ENCODE measurements at regions not wholly inside any gene's neighbourhood (a gene's known extent, or its start where the extent isn't known, plus 50 kb on each side); places are given as distances from the start of the nearest gene placed in this dataset.

- TF ChIP-seq CTCF (IDR thresholded peaks at IDR 0.05; ENCODE audit: low read depth, low read length): no peak
- Histone ChIP-seq H3K9me3 (ENCODE audit: low read depth) (no peaks in the 10 kb centered on the region), H3K4me3 (no peak overlapping the region), H3K27me3 (no peaks in the 10 kb centered on the region), H3K4me1 (ENCODE audit: low read depth) (no peaks in the 10 kb centered on the region), H3K27ac (no peak overlapping the region), H3K36me3 (no peaks in the 10 kb centered on the region)
- no peak for DNase-seq (ENCODE audit: low read depth in 1 of 2, low spot score in 1 of 2)
Measured at GRCh38 chr5:119878712-119879111, 249.4 kb downstream of the FAM170A start.

GRCh38 chr5:119879446-119879845 lies 250.1 kb downstream of the FAM170A start:
- Histone ChIP-seq H3K4me3 (no peak overlapping the region), H3K4me1 (ENCODE audit: low read depth) (no peaks in the 10 kb centered on the region), H3K27me3 (no peaks in the 10 kb centered on the region), H3K9me3 (ENCODE audit: low read depth) (no peaks in the 10 kb centered on the region), H3K36me3 (no peaks in the 10 kb centered on the region), H3K27ac (no peak overlapping the region)
- no peak for TF ChIP-seq CTCF (IDR thresholded peaks at IDR 0.05; ENCODE audit: low read depth, low read length)
- DNase-seq (ENCODE audit: low read depth in 1 of 2, low spot score in 1 of 2): no peak

GRCh38 chr5:119895066-119895465 lies 265.7 kb downstream of the FAM170A start:
- H3K36me3 ChIP-seq: no peaks in the 10 kb centered on the region
- no peak for TF ChIP-seq CTCF (IDR thresholded peaks at IDR 0.05; ENCODE audit: low read depth, low read length)
- H3K9me3 ChIP-seq (ENCODE audit: low read depth): no peaks in the 10 kb centered on the region
- DNase-seq (ENCODE audit: low read depth in 1 of 2, low spot score in 1 of 2): no peak
- H3K27ac ChIP-seq: no peak overlapping the region
- peaks cover 8% of the 10 kb centered on the region for H3K4me1 ChIP-seq (ENCODE audit: low read depth)
- H3K27me3 ChIP-seq: no peaks in the 10 kb centered on the region
- no peak overlapping the region for H3K4me3 ChIP-seq

- Histone ChIP-seq H3K36me3 (no peaks in the 10 kb centered on the region), H3K4me1 (ENCODE audit: low read depth) (peaks cover 8% of the 10 kb centered on the region), H3K27ac (no peak overlapping the region), H3K9me3 (ENCODE audit: low read depth) (no peaks in the 10 kb centered on the region), H3K27me3 (no peaks in the 10 kb centered on the region), H3K4me3 (no peak overlapping the region)
- no peak for DNase-seq (ENCODE audit: low read depth in 1 of 2, low spot score in 1 of 2)
- TF ChIP-seq CTCF (IDR thresholded peaks at IDR 0.05; ENCODE audit: low read depth, low read length): no peak
Measured at GRCh38 chr5:119896826-119897536, 267.6 kb downstream of the FAM170A start.

GRCh38 chr5:119897537-119898370 lies 268.4 kb downstream of the FAM170A start:
- Histone ChIP-seq H3K36me3 (no peaks in the 10 kb centered on the region), H3K9me3 (ENCODE audit: low read depth) (no peaks in the 10 kb centered on the region), H3K27me3 (no peaks in the 10 kb centered on the region), H3K4me3 (no peak overlapping the region), H3K27ac (no peak overlapping the region), H3K4me1 (ENCODE audit: low read depth) (peaks cover 8% of the 10 kb centered on the region)
- no peak for DNase-seq (ENCODE audit: low read depth in 1 of 2, low spot score in 1 of 2)
- TF ChIP-seq CTCF (IDR thresholded peaks at IDR 0.05; ENCODE audit: low read depth, low read length): no peak

Data from cardiac muscle cell (in vitro differentiated cells and primary cell).